IMR-90 (cell line): ENCODE measurements at regions not wholly inside any gene's neighbourhood (a gene's known extent, or its start where the extent isn't known, plus 50 kb on each side); places are given as distances from the start of the nearest gene placed in this dataset.

ENCODE experiments used
- ATAC-seq: fragments of 200-7000 bp; cut with Tn5 transposase; 2 replicates; pipeline ENCODE4 v1.9.1; 2020; ENCODE audit warnings: low read depth, mild to moderate bottlenecking, moderate library complexity
- BruUV-seq: library from RNA; stranded (reverse); fragments of 400-500 nt; replicated peaks from 2 replicates; lab custom pipeline; 2021; lab: Mats Ljungman, UMichigan
- CTCF ChIA-PET: fragments of 300-600 bp; formaldehyde crosslinking; extraction: SDS; loops from one replicate; lab custom pipeline; 2021; ENCODE audit warnings: antibody characterized with exemption; lab: Yijun Ruan, JAX
- POLR2A ChIA-PET: fragments of 300-600 bp; sonication (Branson Sonifier 250); formaldehyde crosslinking; loops from one replicate; lab custom pipeline; 2022; ENCODE audit warnings: antibody characterized with exemption; ENCODE audit not compliant: unreplicated experiment; lab: Charles Lee
- DNase-seq: peaks from one replicate; pipeline ENCODE4 v3.0.0; 2013
- H2AFZ ChIP-seq: replicated peaks from 2 replicates; pipeline ENCODE3; 2013; ENCODE audit warnings: low read length, mild to moderate bottlenecking; ENCODE audit not compliant: poor library complexity
- H2AK5ac ChIP-seq: 2 replicates; pipeline ENCODE4 v1.6.1; 2013; ENCODE audit warnings: low read depth, low read length, inconsistent platforms
- H2AK9ac ChIP-seq: replicated peaks from 2 replicates; pipeline ENCODE3; 2013; ENCODE audit warnings: mild to moderate bottlenecking, low read depth, low read length, moderate library complexity; ENCODE audit not compliant: poor library complexity
- H2BK120ac ChIP-seq: 2 replicates; pipeline ENCODE4 v1.6.1; 2013; ENCODE audit warnings: low read depth, low read length, inconsistent platforms
- H2BK15ac ChIP-seq: 3 replicates; pipeline ENCODE4 v1.6.1; 2013; ENCODE audit warnings: low read depth, low read length, inconsistent platforms
- H2BK20ac ChIP-seq: 2 replicates; pipeline ENCODE4 v1.6.1; 2013; ENCODE audit warnings: low read depth, mild to moderate bottlenecking, inconsistent platforms, low read length, moderate library complexity
- H2BK5ac ChIP-seq: 2 replicates; pipeline ENCODE4 v1.6.1; 2013; ENCODE audit warnings: mild to moderate bottlenecking, low read depth, low read length, inconsistent platforms; ENCODE audit not compliant: poor library complexity, severe bottlenecking
- H3K14ac ChIP-seq: replicated peaks from 2 replicates; pipeline ENCODE4 v1.6.1; 2013; ENCODE audit warnings: low read depth, low read length, inconsistent platforms
- H3K18ac ChIP-seq: 2 replicates; pipeline ENCODE4 v1.6.1; 2013; ENCODE audit warnings: low read depth, low read length, control low read depth
- H3K23ac ChIP-seq: 2 replicates; pipeline ENCODE4 v1.6.1; 2013; ENCODE audit warnings: low read depth, low read length, inconsistent platforms
- H3K27ac ChIP-seq: 2 replicates; pipeline ENCODE4 v1.5.1; 2013; ENCODE audit warnings: mild to moderate bottlenecking, control low read depth, low read length; ENCODE audit not compliant: insufficient read depth
- H3K27me3 ChIP-seq: 2 replicates; pipeline ENCODE4 v1.6.1; 2013; ENCODE audit warnings: low read length; ENCODE audit not compliant: control insufficient read depth, insufficient read depth
- H3K36me3 ChIP-seq: 2 replicates; pipeline ENCODE4 v1.6.1; 2013; ENCODE audit warnings: low read length, mixed read lengths; ENCODE audit not compliant: control insufficient read depth, insufficient read depth
- H3K4ac ChIP-seq: 2 replicates; pipeline ENCODE4 v1.6.1; 2013; ENCODE audit warnings: low read depth, low read length, inconsistent platforms
- H3K4me1 ChIP-seq: 2 replicates; pipeline ENCODE4 v1.6.1; 2013; ENCODE audit warnings: low read length, mixed read lengths; ENCODE audit not compliant: control insufficient read depth, insufficient read depth
- H3K4me2 ChIP-seq: 2 replicates; pipeline ENCODE4 v1.6.1; 2013; ENCODE audit warnings: low read depth, mild to moderate bottlenecking, control low read depth, low read length, moderate library complexity
- H3K4me3 ChIP-seq: 2 replicates; pipeline ENCODE4 v1.5.1; 2013; ENCODE audit warnings: low read depth, mild to moderate bottlenecking, control low read depth, low read length, moderate library complexity; ENCODE audit not compliant: insufficient read depth
- H3K56ac ChIP-seq: 2 replicates; pipeline ENCODE4 v1.6.1; 2013; ENCODE audit warnings: low read length, inconsistent platforms; ENCODE audit not compliant: insufficient read depth; ENCODE audit errors: extremely low read depth
- H3K79me1 ChIP-seq, 2 experiments: 2 replicates each; pipeline ENCODE4 v1.6.1; 2013; ENCODE audit warnings: low read length in 2 of 2, inconsistent platforms in 1 of 2, low read depth in 1 of 2
- H3K9ac ChIP-seq: 2 replicates; pipeline ENCODE4 v1.6.1; 2013; ENCODE audit warnings: low read depth, low read length, control low read depth
- H3K9me1 ChIP-seq: 2 replicates; pipeline ENCODE4 v1.6.1; 2013; ENCODE audit warnings: low read length, inconsistent platforms; ENCODE audit not compliant: insufficient read depth
- H3K9me3 ChIP-seq: 2 replicates; pipeline ENCODE4 v1.6.1; 2013; ENCODE audit warnings: low read length; ENCODE audit not compliant: control insufficient read depth, insufficient read depth
- H4K20me1 ChIP-seq: 2 replicates; pipeline ENCODE4 v1.6.1; 2013; ENCODE audit warnings: low read length, inconsistent platforms; ENCODE audit not compliant: insufficient read depth
- H4K5ac ChIP-seq: 2 replicates; pipeline ENCODE4 v1.6.1; 2013; ENCODE audit warnings: mild to moderate bottlenecking, low read depth, low read length, control low read depth
- H4K8ac ChIP-seq, 2 experiments: 2 replicates each; pipeline ENCODE4 v1.6.1; 2013; ENCODE audit warnings: low read depth in 2 of 2, low read length in 2 of 2, control low read depth in 1 of 2, inconsistent platforms in 1 of 2
- H4K91ac ChIP-seq: 2 replicates; pipeline ENCODE4 v1.6.1; 2013; ENCODE audit warnings: low read depth, low read length, inconsistent platforms; ENCODE audit not compliant: insufficient read depth
- CEBPB ChIP-seq: IDR thresholded peaks from 2 replicates; pipeline ENCODE4 v1.6.1; 2012; ENCODE audit warnings: low read depth, low read length, improper control_type of control experiment
- CHD1 ChIP-seq: IDR thresholded peaks from 2 replicates; pipeline ENCODE4 v1.6.1; 2012; ENCODE audit warnings: low read depth, low read length, improper control_type of control experiment
- CTCF ChIP-seq: conservative IDR thresholded peaks from 2 replicates; pipeline ENCODE4 v1.5.1; 2012; ENCODE audit warnings: mild to moderate bottlenecking, low read depth, low read length, improper control_type of control experiment
- ELK1 ChIP-seq: fragments of 150-350 bp; IDR thresholded peaks from 2 replicates; pipeline ENCODE4 v1.6.1; 2016; ENCODE audit warnings: low read depth, mild to moderate bottlenecking, low read length, moderate library complexity, borderline replicate concordance
- FOS ChIP-seq: fragments of 150-350 bp; IDR thresholded peaks from 2 replicates; pipeline ENCODE4 v1.6.1; 2016; ENCODE audit warnings: low read depth, low read length
- MAFK ChIP-seq: IDR thresholded peaks from 2 replicates; pipeline ENCODE4 v1.6.1; 2012; ENCODE audit warnings: low read depth, low read length, improper control_type of control experiment
- MAZ ChIP-seq: IDR thresholded peaks from 2 replicates; pipeline ENCODE4 v1.6.1; 2012; ENCODE audit warnings: low read depth, mild to moderate bottlenecking, low read length, improper control_type of control experiment, moderate library complexity, borderline replicate concordance
- MXI1 ChIP-seq: IDR thresholded peaks from 2 replicates; pipeline ENCODE4 v1.6.1; 2012; ENCODE audit warnings: low read depth, mild to moderate bottlenecking, low read length, moderate library complexity, borderline replicate concordance
- NFE2L2 ChIP-seq: fragments of 150-350 bp; IDR thresholded peaks from 2 replicates; pipeline ENCODE4 v1.6.1; 2016; ENCODE audit warnings: low read depth, mild to moderate bottlenecking, low read length
- RAD21 ChIP-seq: IDR thresholded peaks from 2 replicates; pipeline ENCODE4 v1.6.1; 2012; ENCODE audit warnings: low read length, improper control_type of control experiment
- RFX5 ChIP-seq: IDR thresholded peaks from 2 replicates; pipeline ENCODE4 v1.8.0; 2012; ENCODE audit warnings: low read depth, mild to moderate bottlenecking, low read length, moderate library complexity
- USF2 ChIP-seq: fragments of 150-350 bp; IDR thresholded peaks from 2 replicates; pipeline ENCODE4 v1.6.1; 2017; ENCODE audit warnings: mild to moderate bottlenecking, antibody characterized with exemption, low read length, low read depth
- WGBS, 2 experiments: methylation state at CpG; one replicate each; pipeline versions ENCODE4 v1.1.5 to v1.1.7; 2013; ENCODE audit warnings: missing lambda C conversion rate in 2 of 2; ENCODE audit not compliant: insufficient read length in 1 of 2; ENCODE audit errors: extremely low coverage in 2 of 2; 5-methylcytosine and 5-hydroxymethylcytosine counted together
- dilution Hi-C: fragments of 300-500 bp; cut with HindIII; formaldehyde crosslinking; loops from one replicate; pipeline ENCODE4 v1.14.3; 2018; ENCODE audit warnings: low sequenced_read_pairs; ENCODE audit not compliant: unreplicated experiment
- in situ Hi-C: fragments of 300-500 bp; cut with MboI; formaldehyde crosslinking; loops from 3 replicates; pipeline ENCODE4 v1.14.3; 2019; ENCODE audit warnings: low sequenced_read_pairs, inconsistent platforms, mixed read lengths
- intact Hi-C: fragments of 100-400 bp; cut with micrococcal nuclease; formaldehyde crosslinking; loops from 2 replicates; pipeline ENCODE4 v1.10.0; 2022

- TF ChIP-seq MAZ = no peak
Measured at GRCh38 chr1:198917226-198917625, 278.4 kb downstream of the PTPRC start (continued).

- no peak for ATAC-seq
- no peak overlapping the region for H3K4ac ChIP-seq
- peaks cover 9% of the 10 kb centered on the region; the same call in 1 of the 2 replicates for H3K4me1 ChIP-seq
- H4K20me1 ChIP-seq = peaks cover 39% of the 10 kb centered on the region
- H3K56ac ChIP-seq = no peak overlapping the region
- ChIA-PET CTCF (no interaction called here), POLR2A (no interaction called here)
- H3K9me3 ChIP-seq = no peaks in the 10 kb centered on the region
- no peak overlapping the region for H3K27ac ChIP-seq
- dilution Hi-C loops = no loop called here
- BruUV-seq = no TSS peak
- peak; percentile 39 for DNase-seq
- H4K5ac ChIP-seq = no peak overlapping the region
- H2AFZ ChIP-seq = no peak overlapping the region
- no peak overlapping the region for H2BK120ac ChIP-seq
- H3K9me1 ChIP-seq = peaks cover 5% of the 10 kb centered on the region; the same call in 1 of the 2 replicates
- H2BK20ac ChIP-seq = no peak overlapping the region
- no peak overlapping the region for H2AK5ac ChIP-seq
- WGBS, 2 experiments = 50% methylated on average over 2 of the region's 5 CpGs; no CpG with 5 or more reads in 1 of the 2 experiments
- no peak overlapping the region for H2AK9ac ChIP-seq
- H3K79me1 ChIP-seq = peaks cover 38 to 86% of the 10 kb centered on the region in 2 experiments
- in situ Hi-C loops = no loop called here
- no peak overlapping the region for H2BK15ac ChIP-seq
- intact Hi-C loops = loop anchor here (5.0 kb wide), 1 partner anchor 193 kb away; no protein-coding TSS in a partner anchor
- H4K91ac ChIP-seq = no peak overlapping the region
- H3K4me3 ChIP-seq = no peak overlapping the region
- H3K18ac ChIP-seq = no peak overlapping the region
- no peaks in the 10 kb centered on the region for H3K27me3 ChIP-seq
- H3K36me3 ChIP-seq = peaks cover 1% of the 10 kb centered on the region; the same call in 1 of the 2 replicates
- no peak overlapping the region for H4K8ac ChIP-seq
- no peak overlapping the region for H3K23ac ChIP-seq
- H2BK5ac ChIP-seq = no peak overlapping the region
- H3K14ac ChIP-seq = no peak overlapping the region
- no peak overlapping the region for H3K4me2 ChIP-seq
- TF ChIP-seq NFE2L2 (no peak), RFX5 (no peak), CEBPB (no peak), ELK1 (no peak), USF2 (no peak), MXI1 (no peak), FOS (no peak), CHD1 (no peak), CTCF (no peak), RAD21 (no peak), MAFK (no peak)
- no peak overlapping the region for H3K9ac ChIP-seq
Measured at GRCh38 chr1:198918920-198919319, 280.1 kb downstream of the PTPRC start.
